SH-SY5Y (cell line): ENCODE measurements at regions not wholly inside any gene's neighbourhood (a gene's known extent, or its start where the extent isn't known, plus 50 kb on each side); places are given as distances from the start of the nearest gene placed in this dataset.

Experiments used
- GATA2 ChIP-seq: IDR thresholded peaks from 2 replicates; pipeline ENCODE4 v1.6.1; 2011; ENCODE audit warnings: mild to moderate bottlenecking, low read depth, low read length
- GATA3 ChIP-seq: IDR thresholded peaks from 2 replicates; pipeline ENCODE4 v1.6.1; 2011; ENCODE audit warnings: low read depth, mild to moderate bottlenecking, low read length, moderate library complexity

DNA sequence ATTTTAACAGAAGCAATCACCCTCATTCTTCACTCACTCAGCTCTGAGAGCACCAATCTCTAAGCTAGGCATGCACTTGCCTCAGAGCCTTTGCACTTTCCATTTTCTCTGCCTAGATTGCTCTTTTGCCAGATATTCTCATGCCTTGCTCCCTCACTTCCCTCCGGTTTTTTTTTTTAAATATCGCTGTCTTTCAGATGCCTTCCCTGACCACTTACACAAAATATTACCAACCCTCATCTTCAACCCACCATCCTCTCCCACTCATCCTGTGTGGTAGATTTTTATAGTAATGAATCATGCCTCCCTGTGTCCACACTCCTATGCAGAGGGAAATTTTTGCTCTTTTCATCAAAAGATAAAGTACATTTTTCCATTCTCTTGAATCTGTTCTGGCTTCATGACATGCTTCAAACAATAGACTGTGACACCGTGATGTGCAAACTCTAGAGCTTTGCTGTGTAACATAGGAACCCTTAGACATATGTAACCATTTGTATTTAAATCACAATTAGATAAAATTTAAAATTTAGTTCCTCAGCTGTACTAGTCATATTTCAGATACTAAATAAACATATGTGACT, 437.1 kb downstream of the UTRN start:
- no peak for TF ChIP-seq GATA3

DNA sequence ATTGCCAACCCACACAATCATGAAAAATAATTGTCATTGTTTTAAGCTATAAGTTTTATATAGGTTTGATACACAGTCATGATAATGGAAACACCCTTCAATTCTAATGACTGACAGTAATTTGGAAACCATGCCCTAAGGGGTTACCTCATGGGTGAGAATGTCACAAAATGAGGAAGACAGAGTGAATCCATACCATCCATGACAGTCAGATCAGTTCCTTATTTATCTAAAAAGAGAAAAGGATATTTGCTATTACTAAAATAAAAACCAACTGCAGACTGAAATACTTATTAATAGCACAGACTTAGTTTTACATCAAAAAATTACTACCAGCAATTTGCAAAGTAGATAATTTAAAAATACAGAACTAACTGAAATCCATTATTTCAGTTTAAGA, 437.8 kb downstream of the UTRN start:
- TF ChIP-seq GATA3 = no peak
- no peak for TF ChIP-seq GATA2

DNA sequence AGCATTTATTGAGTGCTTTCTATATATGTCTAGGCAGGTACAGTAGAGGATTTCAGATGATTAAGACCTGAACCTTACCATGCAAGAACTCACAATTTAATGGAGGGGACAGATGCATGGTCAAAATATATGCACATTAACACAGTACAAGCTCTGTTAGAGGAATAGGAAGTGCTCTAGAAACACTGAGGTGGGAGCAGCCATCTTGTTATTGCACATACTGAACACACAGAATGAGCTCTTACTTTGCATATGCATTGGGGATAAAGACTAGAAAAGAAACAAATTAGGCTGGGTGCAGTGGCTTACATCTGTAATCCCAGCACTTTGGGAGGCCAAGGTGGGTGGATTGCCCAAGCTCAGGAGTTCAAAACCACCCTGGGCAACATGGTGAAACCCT, 438.3 kb downstream of the UTRN start:
- TF ChIP-seq GATA3 = no peak
- no peak for TF ChIP-seq GATA2

DNA sequence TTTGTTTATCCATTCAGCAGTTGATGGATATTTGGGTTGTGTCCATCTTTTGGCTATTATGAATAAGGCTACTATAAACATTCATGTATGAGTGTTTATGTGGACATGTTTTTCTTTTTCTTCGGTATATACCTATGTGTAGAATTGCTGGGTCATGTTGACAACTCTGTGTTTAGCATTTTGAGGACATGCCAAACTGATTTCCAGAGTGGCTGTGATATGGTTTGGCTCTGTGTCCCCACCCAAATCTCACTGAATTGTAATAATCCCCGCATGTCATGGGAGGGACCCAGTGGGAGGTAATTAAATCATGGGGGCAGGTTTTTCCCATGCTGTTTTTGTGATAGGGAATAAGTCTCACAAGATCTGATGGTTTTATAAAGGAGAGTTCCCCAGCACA, 439.7 kb downstream of the UTRN start:
- TF ChIP-seq GATA2 = no peak

DNA sequence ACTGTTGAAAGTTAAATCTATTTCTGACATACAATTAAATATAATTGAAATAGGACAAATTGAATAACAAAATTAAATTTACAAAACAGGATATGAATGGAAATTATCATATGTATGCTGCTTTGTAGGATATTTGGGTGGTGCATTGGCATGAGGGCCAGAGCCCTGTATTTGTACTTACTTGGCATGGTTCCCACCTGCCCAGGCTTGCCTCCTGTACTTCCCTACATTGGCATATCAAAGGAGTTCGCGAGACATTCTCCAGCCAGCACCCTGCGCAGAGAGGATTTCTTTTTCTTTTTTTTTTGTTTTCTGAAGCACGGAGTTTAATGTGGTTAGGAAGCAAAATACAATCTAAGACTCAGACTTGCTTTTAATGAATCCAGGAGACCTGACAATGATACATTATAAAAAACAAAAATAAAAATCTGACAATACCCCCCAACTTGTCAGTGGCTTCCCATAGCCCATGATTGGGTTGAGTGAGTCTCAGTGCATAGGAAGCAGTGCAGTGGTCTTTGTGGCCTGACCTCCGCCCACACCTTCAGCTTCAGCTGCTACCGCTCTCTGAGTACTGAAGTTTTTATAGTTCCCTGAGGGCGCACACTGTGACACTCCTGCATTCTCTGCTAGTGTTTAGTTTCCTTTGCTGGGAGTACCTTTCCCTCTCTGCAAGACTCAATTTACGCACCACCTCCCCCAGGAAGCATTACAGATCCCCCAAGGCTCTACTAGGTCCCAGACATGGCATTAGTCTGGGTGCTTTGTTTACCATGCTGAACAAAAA, 440.8 kb downstream of the UTRN start:
- no peak for TF ChIP-seq GATA3
- TF ChIP-seq GATA2 = no peak

DNA sequence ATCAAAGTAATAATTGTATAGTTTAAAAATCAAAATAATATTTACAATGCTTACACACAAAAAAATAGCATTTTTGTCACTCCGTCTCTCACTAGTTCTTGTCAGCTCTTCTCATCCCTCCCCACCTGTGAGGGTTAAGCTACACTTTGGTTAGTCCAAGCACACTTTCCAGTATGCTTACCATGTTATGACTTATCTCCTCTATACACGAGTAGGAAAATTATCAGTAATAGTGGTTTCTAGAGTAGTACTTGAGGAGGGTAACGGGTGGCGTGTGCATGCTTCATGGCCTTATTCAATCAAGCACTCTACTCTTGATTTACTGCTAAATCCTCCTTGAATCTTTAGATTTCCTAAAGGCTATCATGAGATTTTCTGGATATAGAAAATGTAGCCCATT, 443.7 kb downstream of the UTRN start:
- TF ChIP-seq GATA3 = no peak
- TF ChIP-seq GATA2 = no peak

DNA sequence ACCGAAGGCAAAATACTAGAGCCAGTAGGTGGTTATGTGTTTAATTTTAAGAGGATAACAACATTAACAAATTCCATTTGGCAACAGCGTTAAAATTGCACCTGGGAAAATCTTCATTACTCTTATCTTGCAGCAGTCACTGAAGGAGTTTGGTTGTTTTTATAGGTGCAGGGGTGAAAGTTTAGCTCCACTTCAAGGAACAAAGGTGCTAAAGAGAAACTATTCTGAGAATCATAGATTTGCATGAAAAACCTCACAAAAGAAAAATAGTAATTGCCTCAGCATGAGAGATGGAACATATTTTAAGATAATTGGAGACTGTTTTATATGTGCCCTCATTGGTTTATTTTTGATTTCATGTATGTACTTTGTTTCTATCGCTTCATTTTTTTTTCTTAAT, 444.4 kb downstream of the UTRN start:
- no peak for TF ChIP-seq GATA3
- no peak for TF ChIP-seq GATA2

DNA sequence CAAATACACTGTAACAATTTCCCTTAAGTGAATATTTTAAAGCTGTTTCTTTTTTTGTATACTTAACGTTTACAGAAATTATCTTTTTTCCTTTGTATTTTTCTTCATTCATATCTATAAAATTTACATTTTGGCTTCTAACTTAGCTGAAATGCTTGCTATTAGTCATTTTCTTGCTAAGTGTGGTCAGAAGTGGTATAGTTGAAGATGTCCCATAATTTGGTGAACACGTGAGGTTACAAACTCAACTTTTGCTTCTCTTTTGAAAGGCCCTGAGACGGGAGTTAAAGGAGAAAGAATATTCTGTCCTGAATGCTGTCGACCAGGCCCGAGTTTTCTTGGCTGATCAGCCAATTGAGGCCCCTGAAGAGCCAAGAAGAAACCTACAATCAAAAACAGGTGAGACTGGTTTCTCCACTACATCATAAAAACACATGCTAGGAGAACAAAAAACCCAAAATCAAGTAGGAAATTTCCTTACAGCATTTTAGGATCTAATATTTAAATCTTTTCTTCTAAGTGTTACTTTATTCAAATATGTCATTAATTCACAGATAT, 445.0 kb downstream of the UTRN start:
- TF ChIP-seq GATA2 (no peak), GATA3 (no peak)

DNA sequence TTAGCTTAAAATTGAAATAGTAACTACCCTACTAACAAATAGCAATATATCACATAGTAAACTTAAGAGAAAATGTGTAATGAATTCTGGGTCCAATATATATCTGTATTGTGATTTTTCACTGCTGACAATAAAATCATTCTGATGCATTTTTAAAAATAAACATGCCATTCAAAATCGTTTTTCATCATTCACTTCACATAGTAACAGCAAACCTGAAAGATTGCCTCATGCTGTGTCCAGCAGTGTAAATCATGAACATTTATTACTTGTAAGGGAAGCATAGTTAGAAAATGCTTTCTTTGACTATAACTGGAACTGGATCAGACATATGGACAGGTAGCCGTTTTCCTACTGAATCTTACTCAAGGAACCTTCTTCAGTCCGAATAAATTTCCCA, 446.1 kb downstream of the UTRN start:
- TF ChIP-seq GATA2 (no peak), GATA3 (no peak)

DNA sequence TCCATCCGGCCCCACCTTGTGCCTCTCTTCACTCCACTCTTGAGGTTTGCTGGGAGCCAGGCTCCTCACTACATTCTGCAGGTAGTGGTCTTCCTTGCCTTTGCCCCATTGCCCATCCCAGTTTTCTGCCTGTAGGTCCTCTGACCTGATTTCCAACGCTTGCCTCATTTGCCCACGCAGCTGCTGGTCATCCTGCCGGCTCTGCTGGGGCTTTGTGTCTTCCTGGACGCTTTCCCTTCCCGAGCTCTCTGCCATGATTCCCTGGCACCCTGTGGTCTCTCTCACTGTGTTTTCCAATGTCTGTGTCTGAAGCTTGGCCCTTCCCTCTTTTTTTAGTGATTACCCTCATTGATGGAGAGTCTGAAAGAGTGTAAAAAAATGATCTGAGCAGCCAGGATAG, 451.6 kb downstream of the UTRN start:
- TF ChIP-seq GATA2 (no peak), GATA3 (no peak)

DNA sequence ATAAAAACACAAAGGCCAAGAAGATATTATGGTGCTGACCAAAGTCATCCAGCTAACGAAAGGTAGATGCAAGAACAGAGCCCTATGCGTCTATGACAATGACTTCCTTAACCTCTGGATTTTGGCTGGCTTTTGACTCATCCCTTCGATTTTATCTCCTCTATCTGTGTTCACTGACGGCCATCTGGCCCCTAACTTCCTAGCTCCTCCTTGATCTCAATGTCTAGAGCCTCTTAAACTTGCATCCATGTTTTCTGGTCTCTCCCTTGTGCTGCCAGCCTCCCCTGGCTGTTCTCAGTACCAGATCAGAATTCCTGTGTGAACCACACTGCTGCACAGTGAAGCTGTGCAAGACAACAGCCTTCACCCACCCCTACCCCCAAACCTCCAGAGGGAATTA, 452.9 kb downstream of the UTRN start:
- no peak for TF ChIP-seq GATA3
- TF ChIP-seq GATA2 = no peak

DNA sequence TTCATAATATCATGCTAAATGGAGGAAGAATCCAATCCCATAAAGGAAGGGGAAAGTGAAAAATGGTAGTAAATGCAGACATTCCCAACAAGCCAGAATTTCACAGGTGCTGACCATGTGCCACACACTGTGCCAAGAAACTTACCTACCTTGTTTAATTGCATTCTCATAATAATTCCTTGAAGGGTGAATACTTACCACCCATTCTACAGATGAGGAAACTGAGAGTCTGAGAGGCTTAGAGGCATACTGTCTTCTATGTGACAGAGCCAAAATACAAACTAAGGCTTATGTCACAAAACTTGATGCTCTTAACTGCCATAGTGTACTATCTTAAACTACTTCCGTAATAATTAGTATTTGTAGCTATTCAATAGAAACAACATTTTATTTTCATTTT, 454.7 kb downstream of the UTRN start:
- no peak for TF ChIP-seq GATA3
- no peak for TF ChIP-seq GATA2

DNA sequence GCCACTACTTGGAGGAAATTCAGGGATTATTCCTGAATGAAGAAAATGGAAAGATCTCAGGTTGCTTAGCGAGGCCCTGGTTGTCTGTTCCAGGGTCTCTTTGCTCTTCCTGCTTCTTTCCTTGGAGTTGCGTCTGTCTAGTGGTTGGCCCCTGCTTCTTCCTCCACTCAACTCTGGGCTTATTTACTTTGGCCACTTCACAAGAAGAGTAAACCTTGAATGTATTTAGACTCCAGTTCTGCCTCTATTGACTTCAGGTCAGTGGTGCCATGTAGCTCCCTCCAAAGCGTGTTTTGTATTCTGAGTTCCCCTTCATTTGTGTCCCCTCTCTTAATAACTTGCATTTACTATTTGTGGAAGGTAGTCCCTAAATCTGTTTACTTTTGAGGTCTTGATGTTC, 456.5 kb downstream of the UTRN start:
- TF ChIP-seq GATA3 (no peak), GATA2 (no peak)

DNA sequence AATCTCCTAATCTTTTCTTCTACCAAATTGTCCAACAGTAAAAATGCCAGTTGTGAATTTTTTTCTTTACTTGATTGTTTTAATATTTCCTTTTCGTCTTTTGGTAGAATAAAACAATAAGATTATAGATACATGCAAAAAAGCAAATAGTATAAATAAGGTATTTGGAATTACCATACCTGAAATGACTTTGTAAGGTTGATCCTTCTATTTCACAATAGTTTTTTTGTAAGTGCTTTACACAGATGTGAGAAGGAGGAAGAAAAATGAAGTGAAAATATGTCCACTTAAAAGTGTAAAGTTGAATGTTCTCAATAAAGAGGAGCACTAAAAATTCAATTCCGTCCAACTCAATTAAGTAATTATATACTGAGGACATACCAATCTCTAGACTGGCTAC, 457.6 kb downstream of the UTRN start:
- no peak for TF ChIP-seq GATA2
- no peak for TF ChIP-seq GATA3

DNA sequence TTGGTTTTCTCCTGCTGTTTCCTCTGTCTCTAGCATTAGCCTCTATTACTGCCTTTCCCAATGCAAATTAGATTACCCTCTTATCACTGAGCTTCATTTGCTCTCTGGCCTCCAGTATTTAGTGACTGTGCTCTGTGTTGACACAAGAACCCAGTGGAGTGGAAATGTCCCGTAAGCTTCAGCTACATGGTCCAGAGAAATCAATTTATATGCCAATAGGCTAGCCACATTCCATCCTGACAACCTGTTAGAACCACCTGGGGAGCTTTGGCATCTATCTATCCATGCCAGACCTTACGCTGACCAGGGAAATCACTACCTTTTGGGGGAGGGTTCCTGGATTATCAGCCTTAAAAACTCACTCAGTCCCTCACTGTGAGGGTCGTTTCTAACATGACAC, 459.6 kb downstream of the UTRN start:
- TF ChIP-seq GATA2 (no peak), GATA3 (no peak)

DNA sequence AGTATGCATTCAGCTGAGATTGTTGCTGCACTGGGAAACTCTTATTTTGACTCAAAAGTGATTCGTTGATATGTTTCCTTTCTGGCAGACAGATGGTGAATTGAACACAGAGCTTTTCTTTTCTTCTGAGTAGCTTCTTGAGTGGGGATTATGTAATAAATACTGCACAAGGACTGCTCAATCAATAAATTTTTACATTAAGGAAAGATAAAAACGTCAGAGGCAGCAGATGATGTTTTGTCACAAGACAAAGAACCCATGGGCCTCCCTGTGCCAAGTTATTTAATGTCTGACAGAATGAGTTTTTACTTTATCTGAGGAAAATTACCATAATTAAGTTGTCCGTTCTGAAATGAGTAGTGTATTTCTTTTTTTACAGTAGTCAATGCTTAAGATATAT, 460.3 kb downstream of the UTRN start:
- TF ChIP-seq GATA3 (no peak), GATA2 (no peak)
